HepG2 (cell line): ENCODE measurements at regions not wholly inside any gene's neighbourhood (a gene's known extent, or its start where the extent isn't known, plus 50 kb on each side); places are given as distances from the start of the nearest gene placed in this dataset.

Source experiments
- ATF7 ChIP-seq, 2 experiments: fragments of 450-650 bp in 1 of 2; sonication (generic) in 1 of 2; formaldehyde crosslinking in 1 of 2; IDR thresholded peaks; 2 replicates each; pipeline versions ENCODE4 v1.4.0 to v1.6.1; 2016 to 2020; ENCODE audit warnings: antibody characterized with exemption in 1 of 2, mild to moderate bottlenecking in 1 of 2, missing genetic modification reagents in 1 of 2
- BCL6 ChIP-seq: IDR thresholded peaks from 2 replicates; pipeline ENCODE4 v1.6.1; 2016; ENCODE audit warnings: missing genetic modification reagents, missing compliant biosample characterization
- CTCF ChIP-seq: sonication (generic); formaldehyde crosslinking; IDR thresholded peaks from 2 replicates; pipeline ENCODE4 v1.5.0; 2020; ENCODE audit warnings: mild to moderate bottlenecking, missing genetic modification reagents, moderate library complexity
- FOXJ3 ChIP-seq: sonication (generic); formaldehyde crosslinking; IDR thresholded peaks from 2 replicates; pipeline ENCODE4 v1.4.0; 2020; ENCODE audit warnings: missing genetic modification reagents, mild to moderate bottlenecking, borderline replicate concordance
- FOXK1 ChIP-seq: sonication (generic); formaldehyde crosslinking; IDR thresholded peaks from 2 replicates; pipeline ENCODE4 v1.4.0; 2020; ENCODE audit warnings: low read depth, missing genetic modification reagents, borderline replicate concordance
- POLR2G ChIP-seq: fragments of 200-400 bp; formaldehyde crosslinking; IDR thresholded peaks from 2 replicates; pipeline ENCODE4 v1.6.1; 2018; ENCODE audit warnings: mild to moderate bottlenecking, low read depth, low read length, moderate library complexity
- RXRB ChIP-seq: IDR thresholded peaks from 2 replicates; pipeline ENCODE4 v1.6.1; 2016; ENCODE audit warnings: borderline replicate concordance, missing genetic modification reagents, missing compliant biosample characterization
- SMARCE1 ChIP-seq: fragments of 450-650 bp; IDR thresholded peaks from 2 replicates; pipeline ENCODE4 v1.6.1; 2017; ENCODE audit warnings: borderline replicate concordance
- ZBTB21 ChIP-seq: sonication (generic); formaldehyde crosslinking; IDR thresholded peaks from 2 replicates; pipeline ENCODE4 v1.4.0; 2020; ENCODE audit warnings: missing genetic modification reagents
- ZKSCAN5 ChIP-seq: sonication (generic); formaldehyde crosslinking; IDR thresholded peaks from 2 replicates; pipeline ENCODE4 v1.5.1; 2020; ENCODE audit warnings: mild to moderate bottlenecking, missing genetic modification reagents
- ZNF574 ChIP-seq: sonication (generic); formaldehyde crosslinking; IDR thresholded peaks from 2 replicates; pipeline ENCODE4 v1.4.0; 2020; ENCODE audit warnings: missing genetic modification reagents
- ZNF766 ChIP-seq: sonication (generic); formaldehyde crosslinking; IDR thresholded peaks from 2 replicates; pipeline ENCODE4 v1.5.0; 2020; ENCODE audit warnings: missing genetic modification reagents, borderline replicate concordance

- TF ChIP-seq POLR2G (no peak), FOXJ3 (CRISPR knock-in tag) (no peak), SMARCE1 (no peak), RXRB (CRISPR knock-in tag) (no peak), BCL6 (CRISPR knock-in tag) (no peak), ZNF574 (CRISPR knock-in tag) (no peak), ZKSCAN5 (no peak), ZBTB21 (CRISPR knock-in tag) (no peak), CTCF (CRISPR knock-in tag) (no peak), FOXK1 (no peak), ZNF766 (CRISPR knock-in tag) (no peak), ATF7 (IDR thresholded peaks at IDR 0.05) (no peak), ATF7 (CRISPR knock-in tag; IDR thresholded peaks at IDR 0.05) (no peak)
Measured at GRCh38 chr1:207256869-207257268, 64.6 kb upstream of the CD55 start.
